GM12864 (cell line): ENCODE measurements at regions not wholly inside any gene's neighbourhood (a gene's known extent, or its start where the extent isn't known, plus 50 kb on each side); places are given as distances from the start of the nearest gene placed in this dataset.

Experiments
- DNase-seq: peaks from one replicate; pipeline ENCODE4 v3.0.0-alpha.2; 2011; ENCODE audit warnings: low read depth
- H3K4me3 ChIP-seq: 2 replicates; pipeline ENCODE4 v1.5.1; 2011; ENCODE audit warnings: mild to moderate bottlenecking, low read depth, low read length, control low read depth
- TF ChIP-seq, protein P1 (sequence below): IDR thresholded peaks from 2 replicates; pipeline ENCODE4 v1.5.1; 2011; ENCODE audit warnings: low read depth, mild to moderate bottlenecking, moderate library complexity, low read length, control low read depth, inconsistent platforms; ENCODE audit errors: missing control alignments

DNA sequence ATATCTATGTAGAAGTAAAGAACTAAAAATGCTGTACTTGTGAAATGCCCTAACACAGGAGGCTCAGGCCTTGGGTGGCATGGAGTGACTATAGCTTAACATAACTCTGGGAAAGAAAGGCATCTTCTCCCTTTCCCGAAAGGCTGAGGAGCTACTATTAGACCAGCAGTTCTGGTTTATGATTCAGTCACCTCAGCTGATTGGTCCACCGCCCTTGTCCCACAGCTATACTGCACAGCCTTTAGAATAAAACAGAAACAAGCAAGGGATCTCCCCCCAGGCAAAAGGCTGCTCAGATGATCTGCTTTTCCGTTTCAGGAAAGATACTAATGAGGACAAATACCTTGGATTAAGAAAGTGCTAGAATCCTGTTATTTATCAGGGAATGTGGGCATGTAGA is 171.3 kb downstream of the SNCA start:
- no peak for DNase-seq
- TF ChIP-seq, protein P1, sequence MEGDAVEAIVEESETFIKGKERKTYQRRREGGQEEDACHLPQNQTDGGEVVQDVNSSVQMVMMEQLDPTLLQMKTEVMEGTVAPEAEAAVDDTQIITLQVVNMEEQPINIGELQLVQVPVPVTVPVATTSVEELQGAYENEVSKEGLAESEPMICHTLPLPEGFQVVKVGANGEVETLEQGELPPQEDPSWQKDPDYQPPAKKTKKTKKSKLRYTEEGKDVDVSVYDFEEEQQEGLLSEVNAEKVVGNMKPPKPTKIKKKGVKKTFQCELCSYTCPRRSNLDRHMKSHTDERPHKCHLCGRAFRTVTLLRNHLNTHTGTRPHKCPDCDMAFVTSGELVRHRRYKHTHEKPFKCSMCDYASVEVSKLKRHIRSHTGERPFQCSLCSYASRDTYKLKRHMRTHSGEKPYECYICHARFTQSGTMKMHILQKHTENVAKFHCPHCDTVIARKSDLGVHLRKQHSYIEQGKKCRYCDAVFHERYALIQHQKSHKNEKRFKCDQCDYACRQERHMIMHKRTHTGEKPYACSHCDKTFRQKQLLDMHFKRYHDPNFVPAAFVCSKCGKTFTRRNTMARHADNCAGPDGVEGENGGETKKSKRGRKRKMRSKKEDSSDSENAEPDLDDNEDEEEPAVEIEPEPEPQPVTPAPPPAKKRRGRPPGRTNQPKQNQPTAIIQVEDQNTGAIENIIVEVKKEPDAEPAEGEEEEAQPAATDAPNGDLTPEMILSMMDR = no peak
- H3K4me3 ChIP-seq = no peak overlapping the region

GRCh38 chr4:89664521-89664920 is 172.4 kb downstream of the SNCA start:
- no peak for DNase-seq
- H3K4me3 ChIP-seq = no peak overlapping the region
- TF ChIP-seq, protein P1 = no peak

- no peak for DNase-seq
Measured at GRCh38 chr4:89661173-89661899, 175.6 kb downstream of the SNCA start.

DNA sequence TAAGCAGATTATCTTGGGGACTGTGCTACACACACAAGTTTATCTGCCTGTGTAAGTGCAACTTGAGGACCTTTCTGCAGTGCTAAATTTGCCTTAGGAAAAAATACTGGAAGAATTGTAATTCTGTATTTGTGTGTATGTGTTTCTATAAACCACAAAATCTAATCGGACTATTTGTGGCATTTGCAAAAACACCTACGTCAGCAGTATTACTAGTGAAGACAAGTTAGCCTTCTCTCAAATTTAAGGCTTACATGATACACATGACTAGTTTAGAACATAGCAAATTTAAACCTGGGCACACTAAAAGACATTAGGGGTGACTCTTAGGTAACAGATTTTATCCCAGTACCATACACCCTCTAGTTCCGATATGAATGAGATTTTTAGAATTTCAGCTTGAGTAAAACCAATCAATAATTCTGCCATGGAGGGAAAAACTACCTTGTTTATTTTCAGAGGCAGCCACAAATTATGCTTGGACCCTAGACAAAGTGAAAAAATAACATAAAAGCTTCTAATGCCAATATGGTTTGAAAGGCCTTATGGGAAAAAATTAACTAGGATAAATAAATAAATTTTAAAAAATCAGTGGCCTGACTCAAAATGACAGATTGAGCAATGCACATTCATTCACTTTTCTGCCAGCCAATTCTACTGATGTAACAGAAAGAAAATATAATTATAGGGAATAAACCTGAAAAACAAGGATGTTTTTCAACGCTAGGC is 176.4 kb downstream of the SNCA start:
- no peak for DNase-seq
- TF ChIP-seq, protein P1 = no peak
- no peak overlapping the region for H3K4me3 ChIP-seq

More at GRCh38 chr4:89661173-89661899, 175.6 kb downstream of the SNCA start:
- TF ChIP-seq, protein P1 = no peak
- no peak overlapping the region for H3K4me3 ChIP-seq

GRCh38 chr4:89658701-89659024 is 178.3 kb downstream of the SNCA start:
- no peak overlapping the region for H3K4me3 ChIP-seq
- peak; percentile 8 for DNase-seq
- TF ChIP-seq, protein P1 = no peak

- TF ChIP-seq, protein P1 = peak; percentile 32
- no peak for DNase-seq
Measured at GRCh38 chr4:89657931-89658700, 178.8 kb downstream of the SNCA start.

More at GRCh38 chr4:89657931-89658700, 178.8 kb downstream of the SNCA start:
- no peak overlapping the region for H3K4me3 ChIP-seq
